Endothelial cell of umbilical vein (primary cell): ENCODE measurements at regions not wholly inside any gene's neighbourhood (a gene's known extent, or its start where the extent isn't known, plus 50 kb on each side); places are given as distances from the start of the nearest gene placed in this dataset.

ENCODE experiments used
- BruUV-seq: library from RNA; stranded (reverse); fragments of 400-500 nt; replicated peaks from 2 replicates; lab custom pipeline; 2021; lab: Mats Ljungman, UMichigan
- CTCF ChIA-PET: fragments of 300-600, 350-600 bp; sonication (Branson Sonifier 250); formaldehyde crosslinking; loops from one replicate; lab custom pipeline; 2021; ENCODE audit warnings: antibody characterized with exemption, inconsistent platforms; lab: Charles Lee
- POLR2A ChIA-PET: fragments of 300-600, 350-600 bp; sonication (Branson Sonifier 250); formaldehyde crosslinking; loops from one replicate; lab custom pipeline; 2021; ENCODE audit warnings: antibody characterized with exemption, inconsistent platforms; lab: Charles Lee
- DNase-seq: peaks from one replicate; pipeline ENCODE4 v3.0.0-alpha.2; 2011; ENCODE audit warnings: low read depth, low spot score
- FAIRE-seq: peaks from 2 replicates; lab custom pipeline; 2011; peaks lifted over from hg19 to GRCh38; lab: Jason Lieb, UNC
- H2AFZ ChIP-seq: 2 replicates; pipeline ENCODE4 v1.6.0; 2012; ENCODE audit warnings: low read depth, low read length, control low read depth, inconsistent platforms
- H3K27ac ChIP-seq: 2 replicates; pipeline ENCODE4 v1.5.1; 2011; ENCODE audit warnings: low read depth, mild to moderate bottlenecking, control low read depth, low read length, moderate library complexity; ENCODE audit not compliant: insufficient read depth
- H3K27me3 ChIP-seq, 2 experiments: 2 replicates each; pipeline versions ENCODE4 v1.6.0 to v1.6.1; 2011; ENCODE audit warnings: low read length in 2 of 2, mixed read lengths in 1 of 2; ENCODE audit not compliant: control insufficient read depth in 2 of 2, insufficient read depth in 2 of 2
- H3K36me3 ChIP-seq, 2 experiments: 2 replicates in 1 of 2; 3 replicates in 1 of 2; pipeline ENCODE4 v1.5.1; 2011; ENCODE audit warnings: low read length in 2 of 2, mild to moderate bottlenecking in 1 of 2, moderate library complexity in 1 of 2; ENCODE audit not compliant: control insufficient read depth in 2 of 2, insufficient read depth in 2 of 2; ENCODE audit errors: extremely low read depth in 1 of 2
- H3K4me1 ChIP-seq: 3 replicates; pipeline ENCODE4 v1.5.1; 2011; ENCODE audit warnings: mild to moderate bottlenecking, low read length; ENCODE audit not compliant: control insufficient read depth, insufficient read depth; ENCODE audit errors: extremely low read depth
- H3K4me2 ChIP-seq: 2 replicates; pipeline ENCODE4 v1.6.1; 2011; ENCODE audit warnings: low read length, control low read depth, mixed read lengths; ENCODE audit not compliant: insufficient read depth
- H3K4me3 ChIP-seq, 3 experiments: fragments of 200-600 bp in 1 of 3; sonication (generic), shearing (Covaris generic) in 1 of 3; replicated peaks in 1 of 3; 2 replicates each; pipeline ENCODE4 v1.5.1; 2011 to 2016; ENCODE audit warnings: control low read depth in 3 of 3, low read length in 3 of 3, mild to moderate bottlenecking in 2 of 3, inconsistent platforms in 1 of 3, low read depth in 1 of 3, moderate library complexity in 1 of 3; ENCODE audit not compliant: insufficient read depth in 1 of 3
- H3K79me2 ChIP-seq: 2 replicates; pipeline ENCODE4 v1.6.0; 2012; ENCODE audit warnings: low read length, inconsistent platforms; ENCODE audit not compliant: control insufficient read depth, insufficient read depth
- H3K9ac ChIP-seq: replicated peaks from 2 replicates; pipeline ENCODE3; 2011; ENCODE audit warnings: low read length, control low read depth; ENCODE audit not compliant: insufficient read depth; ENCODE audit errors: extremely low read depth
- H3K9me1 ChIP-seq: replicated peaks from 3 replicates; pipeline ENCODE4 v1.6.0; 2011; ENCODE audit warnings: mild to moderate bottlenecking, low read length; ENCODE audit not compliant: control insufficient read depth, insufficient read depth; ENCODE audit errors: extremely low read depth
- H3K9me3 ChIP-seq: replicated peaks from 2 replicates; pipeline ENCODE4 v1.5.1; 2012; ENCODE audit warnings: low read length, inconsistent platforms; ENCODE audit not compliant: control insufficient read depth, insufficient read depth
- H4K20me1 ChIP-seq: replicated peaks from 2 replicates; pipeline ENCODE3; 2011; ENCODE audit warnings: mild to moderate bottlenecking, low read length; ENCODE audit not compliant: control insufficient read depth, insufficient read depth; ENCODE audit errors: extremely low read depth
- CTCF ChIP-seq, 2 donors: IDR thresholded peaks; 1 replicate in 1 of 2; 2 replicates in 1 of 2; pipeline ENCODE4 v1.5.1; 2011; ENCODE audit warnings: low read length in 2 of 2, mild to moderate bottlenecking in 2 of 2, moderate library complexity in 2 of 2, control low read depth in 1 of 2, inconsistent platforms in 1 of 2, low read depth in 1 of 2; ENCODE audit not compliant: insufficient read depth in 1 of 2; ENCODE audit errors: extremely low read depth in 1 of 2
- EZH2 ChIP-seq: IDR thresholded peaks from 2 replicates; pipeline ENCODE4 v1.6.1; 2012; ENCODE audit warnings: borderline replicate concordance, low read depth, mild to moderate bottlenecking, moderate library complexity, low read length, inconsistent platforms; ENCODE audit not compliant: severe bottlenecking
- FOS ChIP-seq: IDR thresholded peaks from 2 replicates; pipeline ENCODE4 v1.6.1; 2011; ENCODE audit warnings: mild to moderate bottlenecking, low read length, moderate library complexity, borderline replicate concordance; ENCODE audit not compliant: insufficient read depth
- GATA2 ChIP-seq: IDR thresholded peaks from 2 replicates; pipeline ENCODE4 v1.7.0; 2011; ENCODE audit warnings: low read depth, mild to moderate bottlenecking, moderate library complexity, mixed read lengths, low read length; ENCODE audit not compliant: insufficient read length, insufficient read depth
- JUN ChIP-seq: IDR thresholded peaks from 2 replicates; pipeline ENCODE4 v1.6.1; 2011; ENCODE audit warnings: borderline replicate concordance, low read depth; ENCODE audit not compliant: insufficient read length, insufficient read depth
- MAX ChIP-seq: IDR thresholded peaks from 2 replicates; pipeline ENCODE4 v1.6.1; 2011; ENCODE audit not compliant: insufficient read depth, insufficient read length
- MYC ChIP-seq: IDR thresholded peaks from one replicate; pipeline ENCODE4 v1.6.1; 2011; ENCODE audit warnings: mild to moderate bottlenecking, low read depth, low read length
- POLR2A ChIP-seq: IDR thresholded peaks from 2 replicates; pipeline ENCODE4 v1.6.1; 2012; ENCODE audit warnings: low read depth, mild to moderate bottlenecking, control low read depth, low read length
- POLR2AphosphoS5 ChIP-seq: IDR thresholded peaks from 2 replicates; pipeline ENCODE4 v1.6.1; 2012; ENCODE audit warnings: low read depth, mild to moderate bottlenecking, control low read depth, low read length, moderate library complexity; ENCODE audit not compliant: insufficient read depth
- dilution Hi-C: fragments of 300-500 bp; cut with MboI; formaldehyde crosslinking; loops from one replicate; pipeline ENCODE4 v1.15.0; 2019; ENCODE audit warnings: low sequenced_read_pairs; ENCODE audit not compliant: extremely low pct_ligation_motif_present
- intact Hi-C: fragments of 100-400 bp; cut with micrococcal nuclease; formaldehyde crosslinking; loops from one replicate; pipeline ENCODE4 v1.10.0; 2022

GRCh38 chr9:115939065-115939765, 214.4 kb upstream of the PAPPA start:
- Histone ChIP-seq H3K4me3 (no peak overlapping the region), H3K79me2 (no peaks in the 10 kb centered on the region), H4K20me1 (no peaks in the 10 kb centered on the region), H3K4me2 (no peak overlapping the region), H3K27me3 (no peaks in the 10 kb centered on the region), H2AFZ (no peak overlapping the region), H3K9me3 (peaks cover 2% of the 10 kb centered on the region), H3K4me1 (no peaks in the 10 kb centered on the region), H3K36me3 (no peaks in the 10 kb centered on the region), H3K9me1 (no peaks in the 10 kb centered on the region), H3K9ac (no peak overlapping the region), H3K27ac (no peak overlapping the region)
- ChIA-PET CTCF (no interaction called here), POLR2A (no interaction called here)
- dilution Hi-C loops (no loop called here), intact Hi-C loops (no loop called here)
- TF ChIP-seq POLR2AphosphoS5 (no peak), MYC (no peak), CTCF (IDR thresholded peaks at IDR 0.05; ENCODE audit: extremely low read depth in 1 of 2, insufficient read depth in 1 of 2, low read depth in 1 of 2, low read length in 2 of 2) (no peak), POLR2A (no peak), MAX (no peak), GATA2 (no peak), JUN (no peak), FOS (no peak), EZH2 (no peak)
- BruUV-seq = no TSS peak
- FAIRE-seq (no peak), DNase-seq (no peak)
